Fibroblast of lung (primary cell): ENCODE measurements at regions not wholly inside any gene's neighbourhood (a gene's known extent, or its start where the extent isn't known, plus 50 kb on each side); places are given as distances from the start of the nearest gene placed in this dataset.

ENCODE experiments used
- DNase-seq, 2 donors: peaks; one replicate each; pipeline versions ENCODE4 v3.0.0 to v3.0.0-alpha.2; 2010; ENCODE audit warnings: low read depth in 2 of 2
- H2AFZ ChIP-seq: 2 replicates; pipeline ENCODE4 v1.5.1; 2012; ENCODE audit warnings: low read length, control low read depth, inconsistent platforms
- H3K27ac ChIP-seq: 2 replicates; pipeline ENCODE4 v1.5.1; 2011; ENCODE audit warnings: low read length, control low read depth; ENCODE audit not compliant: insufficient read depth
- H3K27me3 ChIP-seq: 2 replicates; pipeline ENCODE4 v1.5.1; 2011; ENCODE audit warnings: mild to moderate bottlenecking, low read length; ENCODE audit not compliant: control insufficient read depth, insufficient read depth
- H3K36me3 ChIP-seq: 2 replicates; pipeline ENCODE4 v1.5.1; 2011; ENCODE audit warnings: low read length; ENCODE audit not compliant: control insufficient read depth, insufficient read depth
- H3K4me1 ChIP-seq: 2 replicates; pipeline ENCODE4 v1.5.1; 2011; ENCODE audit warnings: low read length; ENCODE audit not compliant: control insufficient read depth, insufficient read depth; ENCODE audit errors: extremely low read depth
- H3K4me2 ChIP-seq: 2 replicates; pipeline ENCODE4 v1.5.1; 2011; ENCODE audit warnings: low read length, control low read depth; ENCODE audit not compliant: insufficient read depth; ENCODE audit errors: extremely low read depth
- H3K4me3 ChIP-seq, 4 experiments: fragments of 200-600 bp in 1 of 4; sonication (generic) in 1 of 4; replicated peaks in 1 of 4; 2 replicates each; pipeline ENCODE4 v1.5.1; 2011 to 2016; ENCODE audit warnings: low read length in 4 of 4, low read depth in 3 of 4, mild to moderate bottlenecking in 3 of 4, control low read depth in 2 of 4, inconsistent platforms in 1 of 4, mixed read lengths in 1 of 4; ENCODE audit not compliant: insufficient read depth in 1 of 4; ENCODE audit errors: control extremely low read depth in 1 of 4
- H3K79me2 ChIP-seq: 2 replicates; pipeline ENCODE4 v1.5.1; 2012; ENCODE audit warnings: mild to moderate bottlenecking, low read length, inconsistent platforms; ENCODE audit not compliant: control insufficient read depth, insufficient read depth
- H3K9ac ChIP-seq: 2 replicates; pipeline ENCODE4 v1.5.1; 2011; ENCODE audit warnings: mild to moderate bottlenecking, low read length, control low read depth; ENCODE audit not compliant: insufficient read depth
- H3K9me3 ChIP-seq: 2 replicates; pipeline ENCODE4 v1.5.1; 2012; ENCODE audit warnings: low read depth, low read length; ENCODE audit not compliant: control insufficient read depth, insufficient read depth
- H4K20me1 ChIP-seq: 2 replicates; pipeline ENCODE4 v1.5.1; 2011; ENCODE audit warnings: low read length; ENCODE audit not compliant: control insufficient read depth, insufficient read depth; ENCODE audit errors: extremely low read depth
- CTCF ChIP-seq, 2 donors: IDR thresholded peaks in 1 of 2; conservative IDR thresholded peaks in 1 of 2; 1 replicate in 1 of 2; 2 replicates in 1 of 2; pipeline ENCODE4 v1.5.1; 2011 to 2012; ENCODE audit warnings: low read length in 2 of 2, control low read depth in 1 of 2, inconsistent platforms in 1 of 2, low read depth in 1 of 2, mild to moderate bottlenecking in 1 of 2
- EZH2 ChIP-seq: IDR thresholded peaks from 2 replicates; pipeline ENCODE4 v1.5.1; 2012; ENCODE audit warnings: low read length, control low read depth, mild to moderate bottlenecking; ENCODE audit errors: missing control alignments

- Histone ChIP-seq H3K9me3 (no peaks in the 10 kb centered on the region), H3K79me2 (no peaks in the 10 kb centered on the region), H3K9ac (no peak overlapping the region), H4K20me1 (no peaks in the 10 kb centered on the region), H3K27ac (no peak overlapping the region), H3K4me1 (no peaks in the 10 kb centered on the region), H2AFZ (no peak overlapping the region), H3K4me3 (no peak overlapping the region), H3K27me3 (no peaks in the 10 kb centered on the region), H3K36me3 (no peaks in the 10 kb centered on the region), H3K4me2 (no peak overlapping the region)
- TF ChIP-seq EZH2 (no peak), CTCF (conservative IDR thresholded peaks at IDR 0.05 in 1 of 2, IDR thresholded peaks at IDR 0.05 in 1 of 2; ENCODE audit: low read depth in 1 of 2, low read length in 2 of 2) (no peak)
- DNase-seq: no peak
These were observed 347.8 kb upstream of the HS3ST5 start for GRCh38 chr6:114690625-114691024.

GRCh38 chr6:114659513-114659912, 316.7 kb upstream of the HS3ST5 start:
- no peak for DNase-seq
- Histone ChIP-seq H3K27ac (no peak overlapping the region), H3K9me3 (no peaks in the 10 kb centered on the region), H3K4me2 (no peak overlapping the region), H3K9ac (no peak overlapping the region), H3K4me1 (no peaks in the 10 kb centered on the region), H3K27me3 (no peaks in the 10 kb centered on the region), H3K79me2 (no peaks in the 10 kb centered on the region), H2AFZ (no peak overlapping the region), H3K36me3 (no peaks in the 10 kb centered on the region), H4K20me1 (no peaks in the 10 kb centered on the region), H3K4me3 (no peak overlapping the region)
- TF ChIP-seq EZH2: no peak
- no peak for TF ChIP-seq CTCF (conservative IDR thresholded peaks at IDR 0.05 in 1 of 2, IDR thresholded peaks at IDR 0.05 in 1 of 2; ENCODE audit: low read depth in 1 of 2, low read length in 2 of 2)

GRCh38 chr6:114651611-114652010, 308.8 kb upstream of the HS3ST5 start:
- H3K4me1 ChIP-seq: no peaks in the 10 kb centered on the region
- no peaks in the 10 kb centered on the region for H3K9me3 ChIP-seq
- H3K9ac ChIP-seq: no peak overlapping the region
- TF ChIP-seq EZH2 (no peak), CTCF (conservative IDR thresholded peaks at IDR 0.05 in 1 of 2, IDR thresholded peaks at IDR 0.05 in 1 of 2; ENCODE audit: low read depth in 1 of 2, low read length in 2 of 2) (no peak)
- no peaks in the 10 kb centered on the region for H3K36me3 ChIP-seq
- no peak overlapping the region for H3K4me2 ChIP-seq
- DNase-seq: no peak
- H3K4me3 ChIP-seq: no peak overlapping the region
- H3K79me2 ChIP-seq: no peaks in the 10 kb centered on the region
- H4K20me1 ChIP-seq: no peaks in the 10 kb centered on the region
- H3K27me3 ChIP-seq: no peaks in the 10 kb centered on the region
- no peak overlapping the region for H3K27ac ChIP-seq
- no peak overlapping the region for H2AFZ ChIP-seq
